Astrocyte (in vitro differentiated cells and primary cell): ENCODE measurements at regions not wholly inside any gene's neighbourhood (a gene's known extent, or its start where the extent isn't known, plus 50 kb on each side); places are given as distances from the start of the nearest gene placed in this dataset.

Source experiments
- EZH2 ChIP-seq: IDR thresholded peaks from 2 replicates; pipeline ENCODE4 v1.6.1; 2012; ENCODE audit warnings: mild to moderate bottlenecking, low read length, inconsistent platforms; ENCODE audit not compliant: insufficient read depth
- TF ChIP-seq, protein P1 (sequence below): IDR thresholded peaks from 2 replicates; pipeline ENCODE4 v1.5.1; 2011; ENCODE audit warnings: low read depth, mild to moderate bottlenecking, inconsistent platforms, low read length, moderate library complexity; ENCODE audit not compliant: insufficient read depth

DNA sequence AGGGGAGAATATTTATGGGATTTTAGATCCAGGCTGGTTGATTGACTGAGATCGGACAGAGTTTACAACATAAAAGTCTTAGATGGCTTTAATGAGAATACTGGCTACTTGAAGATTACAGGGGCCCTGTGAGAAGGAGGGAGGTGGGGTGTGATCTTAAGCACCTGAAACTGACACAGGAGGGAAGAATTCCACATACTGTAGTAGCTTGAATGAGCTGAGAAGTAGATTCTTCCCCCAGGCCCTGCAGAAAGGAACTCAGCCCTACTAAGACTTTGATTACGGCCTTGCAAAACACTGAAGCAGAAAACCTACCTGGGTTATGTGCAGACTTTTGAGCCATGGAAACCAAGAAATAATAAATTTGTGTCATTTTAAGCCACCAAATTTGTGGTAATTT lies 1062.9 kb upstream of the GYPC start:
- no peak for TF ChIP-seq EZH2
- TF ChIP-seq, protein P1, sequence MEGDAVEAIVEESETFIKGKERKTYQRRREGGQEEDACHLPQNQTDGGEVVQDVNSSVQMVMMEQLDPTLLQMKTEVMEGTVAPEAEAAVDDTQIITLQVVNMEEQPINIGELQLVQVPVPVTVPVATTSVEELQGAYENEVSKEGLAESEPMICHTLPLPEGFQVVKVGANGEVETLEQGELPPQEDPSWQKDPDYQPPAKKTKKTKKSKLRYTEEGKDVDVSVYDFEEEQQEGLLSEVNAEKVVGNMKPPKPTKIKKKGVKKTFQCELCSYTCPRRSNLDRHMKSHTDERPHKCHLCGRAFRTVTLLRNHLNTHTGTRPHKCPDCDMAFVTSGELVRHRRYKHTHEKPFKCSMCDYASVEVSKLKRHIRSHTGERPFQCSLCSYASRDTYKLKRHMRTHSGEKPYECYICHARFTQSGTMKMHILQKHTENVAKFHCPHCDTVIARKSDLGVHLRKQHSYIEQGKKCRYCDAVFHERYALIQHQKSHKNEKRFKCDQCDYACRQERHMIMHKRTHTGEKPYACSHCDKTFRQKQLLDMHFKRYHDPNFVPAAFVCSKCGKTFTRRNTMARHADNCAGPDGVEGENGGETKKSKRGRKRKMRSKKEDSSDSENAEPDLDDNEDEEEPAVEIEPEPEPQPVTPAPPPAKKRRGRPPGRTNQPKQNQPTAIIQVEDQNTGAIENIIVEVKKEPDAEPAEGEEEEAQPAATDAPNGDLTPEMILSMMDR, result no peak
